ENCODE measurements at regions not wholly inside any gene's neighbourhood (a gene's known extent, or its start where the extent isn't known, plus 50 kb on each side); places are given as distances from the start of the nearest gene placed in this dataset.

DNA sequence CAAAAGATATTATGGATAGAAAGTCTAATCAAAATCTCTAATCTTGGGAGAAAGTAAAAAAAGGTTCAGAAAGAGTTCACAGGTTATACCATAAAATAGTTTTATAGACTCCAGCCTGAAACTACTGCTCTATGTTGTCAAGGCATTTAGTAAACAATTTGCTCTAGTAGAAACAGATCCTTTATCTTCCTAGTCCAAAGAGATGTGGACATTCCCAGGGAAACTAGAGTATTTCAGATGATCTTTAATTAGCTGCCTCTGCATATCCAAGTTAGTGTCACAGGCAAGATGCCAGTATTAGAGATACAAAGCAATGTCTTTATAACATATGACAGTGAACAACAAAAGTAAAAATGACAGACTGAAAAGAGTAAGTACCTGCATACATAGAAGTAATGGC lies 708.6 kb downstream of the CCDC85A start:
- Histone ChIP-seq H4K8ac (replicated peaks; ENCODE audit: insufficient read length, low read depth, low read length) (no peak overlapping the region), H3K14ac (ENCODE audit: insufficient read depth, low read length) (no peak overlapping the region), H3K56ac (ENCODE audit: insufficient read length, low read depth, low read length) (no peak overlapping the region), H2BK15ac (ENCODE audit: low read depth, low read length) (no peak overlapping the region), H3K4ac (ENCODE audit: low read depth, low read length) (no peak overlapping the region), H3K23me2 (ENCODE audit: insufficient read length, low read depth, low read length, poor library complexity, severe bottlenecking) (no peaks in the 10 kb centered on the region), H3K79me1 (ENCODE audit: insufficient read depth, low read depth, low read length, poor library complexity, severe bottlenecking) (no peaks in the 10 kb centered on the region), H3K23ac (ENCODE audit: insufficient read length, low read depth, low read length) (no peak overlapping the region), H3K9me3 (ENCODE audit: control insufficient read depth, low read depth, low read length) (no peaks in the 10 kb centered on the region), H3K27ac (ENCODE audit: insufficient read length, low read depth, low read length) (no peak overlapping the region), H3K9ac (ENCODE audit: extremely low read depth, insufficient read length, low read length) (no peak overlapping the region), H2BK20ac (ENCODE audit: low read depth, low read length, poor library complexity, severe bottlenecking) (no peak overlapping the region), H3K79me2 (ENCODE audit: insufficient read depth, low read length) (no peaks in the 10 kb centered on the region), H4K5ac (ENCODE audit: insufficient read length, low read depth, low read length) (no peak overlapping the region), H4K91ac (ENCODE audit: insufficient read length, low read depth, low read length) (no peak overlapping the region), H4K20me1 (ENCODE audit: control insufficient read depth, insufficient read depth, insufficient read length) (no peaks in the 10 kb centered on the region), H3K4me1 (ENCODE audit: insufficient read depth, low read length) (no peaks in the 10 kb centered on the region), H2BK12ac (ENCODE audit: insufficient read length, low read depth, low read length) (no peak overlapping the region), H2BK120ac (ENCODE audit: low read depth, low read length, poor library complexity, severe bottlenecking) (no peak overlapping the region), H2AFZ (ENCODE audit: low read length) (no peak overlapping the region), H3K18ac (ENCODE audit: insufficient read length, low read depth, low read length) (no peak overlapping the region), H3K27me3 (ENCODE audit: insufficient read depth, low read length) (no peaks in the 10 kb centered on the region), H3K4me2 (ENCODE audit: insufficient read depth, insufficient read length, low read length) (no peak overlapping the region), H3T11ph (ENCODE audit: low read length) (no peak overlapping the region), H2AK5ac (ENCODE audit: insufficient read length, low read length) (no peak overlapping the region), H2BK5ac (ENCODE audit: insufficient read length, low read length) (no peak overlapping the region)
- Mint-ChIP-seq H3K36me3 (ENCODE audit: insufficient read depth in 1 of 3, low read depth in 3 of 3) (no peaks in the 10 kb centered on the region), H3K4me3 (no peak overlapping the region), H3K27me3 (ENCODE audit: low read depth) (no peaks in the 10 kb centered on the region; the same call in 1 of the 2 replicates), H3K9me3 (peaks cover 4 to 8% of the 10 kb centered on the region in 2 experiments; a peak in 4 of 5 replicates), H3K27ac (no peak overlapping the region), H3K4me1 (no peaks in the 10 kb centered on the region)
- DNase-seq: no peak
- TF ChIP-seq, protein P1, sequence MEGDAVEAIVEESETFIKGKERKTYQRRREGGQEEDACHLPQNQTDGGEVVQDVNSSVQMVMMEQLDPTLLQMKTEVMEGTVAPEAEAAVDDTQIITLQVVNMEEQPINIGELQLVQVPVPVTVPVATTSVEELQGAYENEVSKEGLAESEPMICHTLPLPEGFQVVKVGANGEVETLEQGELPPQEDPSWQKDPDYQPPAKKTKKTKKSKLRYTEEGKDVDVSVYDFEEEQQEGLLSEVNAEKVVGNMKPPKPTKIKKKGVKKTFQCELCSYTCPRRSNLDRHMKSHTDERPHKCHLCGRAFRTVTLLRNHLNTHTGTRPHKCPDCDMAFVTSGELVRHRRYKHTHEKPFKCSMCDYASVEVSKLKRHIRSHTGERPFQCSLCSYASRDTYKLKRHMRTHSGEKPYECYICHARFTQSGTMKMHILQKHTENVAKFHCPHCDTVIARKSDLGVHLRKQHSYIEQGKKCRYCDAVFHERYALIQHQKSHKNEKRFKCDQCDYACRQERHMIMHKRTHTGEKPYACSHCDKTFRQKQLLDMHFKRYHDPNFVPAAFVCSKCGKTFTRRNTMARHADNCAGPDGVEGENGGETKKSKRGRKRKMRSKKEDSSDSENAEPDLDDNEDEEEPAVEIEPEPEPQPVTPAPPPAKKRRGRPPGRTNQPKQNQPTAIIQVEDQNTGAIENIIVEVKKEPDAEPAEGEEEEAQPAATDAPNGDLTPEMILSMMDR (conservative IDR thresholded peaks at IDR 0.05): no peak

All from H9 (cell line).